Esophagus muscularis mucosa (tissue), 4 donors: ENCODE measurements at regions not wholly inside any gene's neighbourhood (a gene's known extent, or its start where the extent isn't known, plus 50 kb on each side); places are given as distances from the start of the nearest gene placed in this dataset.

Experiments
- DNase-seq: peaks from one replicate; pipeline ENCODE4 v3.0.0-alpha.2; 2017; ENCODE audit errors: extremely low spot score
- H3K27ac ChIP-seq, 4 donors: fragments of 200-600 bp; sonication (generic); replicated peaks in 1 of 4; 1 replicate in 3 of 4; 2 replicates in 1 of 4; pipeline ENCODE4 v1.5.1; 2016 to 2019; ENCODE audit warnings: mild to moderate bottlenecking in 1 of 4
- H3K27me3 ChIP-seq, 4 donors: fragments of 200-600 bp; sonication (generic); one replicate each; pipeline versions ENCODE4 v1.5.1 to v1.6.0; 2016 to 2019
- H3K36me3 ChIP-seq, 4 donors: fragments of 200-600 bp; sonication (generic); one replicate each; pipeline ENCODE4 v1.5.1; 2016 to 2019
- H3K4me1 ChIP-seq, 4 donors: fragments of 200-600 bp; sonication (generic); one replicate each; pipeline ENCODE4 v1.5.1; 2016 to 2019
- H3K4me3 ChIP-seq, 4 donors: fragments of 200-600 bp; sonication (generic); 1 replicate in 2 of 4; 2 replicates in 2 of 4; pipeline ENCODE4 v1.5.1; 2016 to 2019; ENCODE audit warnings: mild to moderate bottlenecking in 4 of 4, moderate library complexity in 1 of 4
- H3K9me3 ChIP-seq, 4 donors: fragments of 200-600 bp; sonication (generic); 1 replicate in 3 of 4; 2 replicates in 1 of 4; pipeline ENCODE4 v1.5.1; 2016 to 2019
- CTCF ChIP-seq, 3 experiments: fragments of 200-600 bp in 2 of 3; fragments of 450-650 bp in 1 of 3; sonication (generic) in 2 of 3; IDR thresholded peaks; one replicate each; pipeline ENCODE4 v1.5.1; 2017 to 2019; ENCODE audit warnings: antibody characterized with exemption in 3 of 3, mild to moderate bottlenecking in 2 of 3, moderate library complexity in 1 of 3
- EP300 ChIP-seq: sonication (generic); formaldehyde crosslinking; IDR thresholded peaks from one replicate; pipeline ENCODE4 v1.6.1; 2017; ENCODE audit warnings: antibody characterized with exemption
- POLR2A ChIP-seq: fragments of 450-650 bp; IDR thresholded peaks from one replicate; pipeline ENCODE4 v1.6.1; 2017; ENCODE audit warnings: antibody characterized with exemption, moderate library complexity, mild to moderate bottlenecking, low read depth
- POLR2AphosphoS5 ChIP-seq, 2 donors: sonication (generic); formaldehyde crosslinking; IDR thresholded peaks; one replicate each; pipeline ENCODE4 v1.6.1; 2017; ENCODE audit warnings: antibody characterized with exemption in 2 of 2
- WGBS: methylation state at CpG from one replicate; pipeline ENCODE4 v1.1.5; 2018; 5-methylcytosine and 5-hydroxymethylcytosine counted together
- intact Hi-C: fragments of 100-400 bp; cut with DNase I; formaldehyde crosslinking; loops from one replicate; pipeline ENCODE4 v1.15.1; 2023

GRCh38 chr4:125520258-125520990, 205.7 kb downstream of the FAT4 start:
- intact Hi-C loops = no loop called here
- Histone ChIP-seq H3K27ac (no peak overlapping the region), H3K9me3 (peaks cover 0 to under 1% (median 0%) of the 10 kb centered on the region in 4 donors), H3K27me3 (no peaks in the 10 kb centered on the region), H3K36me3 (no peaks in the 10 kb centered on the region), H3K4me1 (no peaks in the 10 kb centered on the region), H3K4me3 (no peak overlapping the region)
- 70% methylated on average over 5 of the region's 5 CpGs for WGBS
- no peak for TF ChIP-seq POLR2A
- no peak for TF ChIP-seq CTCF (IDR thresholded peaks at IDR 0.05)
- TF ChIP-seq POLR2AphosphoS5 (IDR thresholded peaks at IDR 0.05) = no peak
- TF ChIP-seq EP300 = no peak
- DNase-seq = no peak

- intact Hi-C loops = no loop called here
- H3K4me3 ChIP-seq = no peak overlapping the region
- 96% methylated on average over 9 of the region's 9 CpGs for WGBS
- H3K9me3 ChIP-seq = no peaks in the 10 kb centered on the region
- TF ChIP-seq POLR2A (no peak), CTCF (IDR thresholded peaks at IDR 0.05) (no peak), EP300 (no peak), POLR2AphosphoS5 (IDR thresholded peaks at IDR 0.05) (no peak)
- no peak overlapping the region for H3K27ac ChIP-seq
- DNase-seq = no peak
- H3K27me3 ChIP-seq = no peaks in the 10 kb centered on the region
- no peaks in the 10 kb centered on the region for H3K4me1 ChIP-seq
- no peaks in the 10 kb centered on the region for H3K36me3 ChIP-seq
Observed at GRCh38 chr4:125522588-125522987, 207.8 kb downstream of the FAT4 start.

- no peak for DNase-seq
Observed at GRCh38 chr4:125522992-125523391, 208.2 kb downstream of the FAT4 start.

GRCh38 chr4:125526420-125526819, 211.7 kb downstream of the FAT4 start:
- Histone ChIP-seq H3K36me3 (no peaks in the 10 kb centered on the region), H3K9me3 (no peaks in the 10 kb centered on the region), H3K4me1 (no peaks in the 10 kb centered on the region), H3K27ac (no peak overlapping the region), H3K4me3 (no peak overlapping the region), H3K27me3 (no peaks in the 10 kb centered on the region)
- 83% methylated on average over 2 of the region's 2 CpGs for WGBS
- TF ChIP-seq POLR2A = no peak
- TF ChIP-seq CTCF (IDR thresholded peaks at IDR 0.05) = no peak
- TF ChIP-seq EP300 = no peak
- no peak for TF ChIP-seq POLR2AphosphoS5 (IDR thresholded peaks at IDR 0.05)
- no peak for DNase-seq
- intact Hi-C loops = no loop called here

More at GRCh38 chr4:125522992-125523391, 208.2 kb downstream of the FAT4 start:
- Histone ChIP-seq H3K36me3 (no peaks in the 10 kb centered on the region), H3K27ac (no peak overlapping the region), H3K4me3 (no peak overlapping the region), H3K9me3 (no peaks in the 10 kb centered on the region), H3K27me3 (no peaks in the 10 kb centered on the region), H3K4me1 (no peaks in the 10 kb centered on the region)
- no peak for TF ChIP-seq POLR2A
- TF ChIP-seq CTCF (IDR thresholded peaks at IDR 0.05) = no peak
- TF ChIP-seq EP300 = no peak
- no peak for TF ChIP-seq POLR2AphosphoS5 (IDR thresholded peaks at IDR 0.05)
- intact Hi-C loops = no loop called here
- 94% methylated on average over 10 of the region's 10 CpGs for WGBS

- no peaks in the 10 kb centered on the region for H3K4me1 ChIP-seq
- DNase-seq = no peak
- H3K36me3 ChIP-seq = no peaks in the 10 kb centered on the region
- TF ChIP-seq CTCF (IDR thresholded peaks at IDR 0.05) = no peak
- TF ChIP-seq POLR2A = no peak
- no peak for TF ChIP-seq POLR2AphosphoS5 (IDR thresholded peaks at IDR 0.05)
- no peak for TF ChIP-seq EP300
- H3K4me3 ChIP-seq = no peak overlapping the region
- intact Hi-C loops = no loop called here
- H3K27me3 ChIP-seq = no peaks in the 10 kb centered on the region
- WGBS = 88% methylated on average over 1 of the region's 1 CpG
- no peaks in the 10 kb centered on the region for H3K9me3 ChIP-seq
- no peak overlapping the region for H3K27ac ChIP-seq
Observed at GRCh38 chr4:125527681-125528080, 212.9 kb downstream of the FAT4 start.
